BLaER1 treated with 17β-estradiol and CSF1 and Interleukin-3, amounts not matched to agents 10 nM and 100 nM (cell line): ENCODE measurements at regions not wholly inside any gene's neighbourhood (a gene's known extent, or its start where the extent isn't known, plus 50 kb on each side); places are given as distances from the start of the nearest gene placed in this dataset.

Source experiments
- H3K27ac ChIP-seq, 11 experiments: shearing (Covaris generic); formaldehyde crosslinking; 2 replicates each; pipeline ENCODE4 v1.8.1; 2022
- H3K27me3 ChIP-seq, 11 experiments: shearing (Covaris generic); formaldehyde crosslinking; 2 replicates each; pipeline ENCODE4 v1.8.1; 2022
- H3K36me3 ChIP-seq, 11 experiments: shearing (Covaris generic); formaldehyde crosslinking; 2 replicates each; pipeline ENCODE4 v1.8.1; 2022
- H3K4me1 ChIP-seq, 10 experiments: shearing (Covaris generic); formaldehyde crosslinking; 2 replicates each; pipeline ENCODE4 v1.8.1; 2022
- H3K4me2 ChIP-seq, 11 experiments: shearing (Covaris generic); formaldehyde crosslinking; 2 replicates each; pipeline ENCODE4 v1.8.1; 2022
- H3K4me3 ChIP-seq, 10 experiments: shearing (Covaris generic); formaldehyde crosslinking; 2 replicates each; pipeline ENCODE4 v1.8.1; 2022
- H3K9ac ChIP-seq, 11 experiments: shearing (Covaris generic); formaldehyde crosslinking; 2 replicates each; pipeline ENCODE4 v1.8.1; 2022
- H3K9me3 ChIP-seq, 11 experiments: shearing (Covaris generic); formaldehyde crosslinking; replicated peaks in 1 of 11; 2 replicates each; pipeline ENCODE4 v1.8.1; 2022
- H4K20me1 ChIP-seq, 11 experiments: shearing (Covaris generic); formaldehyde crosslinking; 2 replicates each; pipeline ENCODE4 v1.8.1; 2022
- Cebpa-rat ChIP-seq, 11 experiments: shearing (Covaris generic); IDR thresholded peaks; 2 replicates each; pipeline ENCODE4 v1.8.1; 2022

DNA sequence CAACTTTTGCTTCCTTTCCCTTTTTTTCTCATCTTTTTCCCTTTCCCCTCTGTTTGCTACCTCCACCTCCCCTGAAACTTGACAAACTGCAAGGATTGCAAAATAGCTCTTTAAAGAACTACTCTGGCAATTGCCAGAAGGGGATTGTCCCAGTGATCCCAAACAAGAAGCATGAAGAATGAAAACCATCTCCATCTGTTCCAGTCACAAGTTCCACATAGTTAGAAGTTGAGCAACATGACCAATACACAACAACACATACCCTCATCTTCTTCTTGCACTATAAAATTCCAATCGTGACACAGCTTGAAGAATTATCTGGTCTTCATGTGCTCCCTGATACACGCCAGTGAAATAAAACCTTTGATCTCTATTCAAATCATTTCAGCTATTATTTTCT, 93.7 kb upstream of the USP15 start:
- Histone ChIP-seq H3K9ac (no peak overlapping the region), H3K4me1 (no peaks in the 10 kb centered on the region), H3K9me3 (no peaks in the 10 kb centered on the region), H3K36me3 (no peaks in the 10 kb centered on the region), H3K27ac (no peak overlapping the region), H3K4me3 (no peak overlapping the region), H3K4me2 (no peak overlapping the region), H4K20me1 (no peaks in the 10 kb centered on the region), H3K27me3 (no peaks in the 10 kb centered on the region)
- TF ChIP-seq Cebpa-rat (IDR thresholded peaks at IDR 0.05): no peak

DNA sequence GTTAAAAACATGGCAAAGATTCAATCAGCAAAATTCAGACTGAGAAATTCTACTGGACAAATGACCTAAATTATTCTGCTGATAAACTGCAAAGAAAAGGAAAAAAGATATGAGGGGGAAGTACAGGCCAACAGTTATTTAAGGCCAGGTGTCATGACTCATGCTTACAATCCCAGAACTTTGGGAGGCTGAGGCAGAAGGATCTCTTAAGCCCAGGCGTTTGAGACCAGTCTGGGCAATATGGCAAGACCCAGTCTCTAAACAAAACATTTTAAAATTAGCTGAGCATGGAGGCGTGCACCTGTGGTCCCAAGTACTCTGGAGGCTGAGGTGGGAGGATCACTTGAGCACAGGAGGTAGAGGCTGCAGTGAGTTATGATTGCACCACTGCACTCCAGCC, 91.8 kb upstream of the USP15 start:
- H3K4me2 ChIP-seq: no peak overlapping the region
- H3K36me3 ChIP-seq: no peaks in the 10 kb centered on the region
- no peaks in the 10 kb centered on the region for H3K27me3 ChIP-seq
- H3K9me3 ChIP-seq: no peaks in the 10 kb centered on the region
- TF ChIP-seq Cebpa-rat (IDR thresholded peaks at IDR 0.05): no peak
- H3K9ac ChIP-seq: no peak overlapping the region
- H3K4me3 ChIP-seq: no peak overlapping the region
- H4K20me1 ChIP-seq: no peaks in the 10 kb centered on the region
- H3K4me1 ChIP-seq: no peaks in the 10 kb centered on the region
- H3K27ac ChIP-seq: no peak overlapping the region

DNA sequence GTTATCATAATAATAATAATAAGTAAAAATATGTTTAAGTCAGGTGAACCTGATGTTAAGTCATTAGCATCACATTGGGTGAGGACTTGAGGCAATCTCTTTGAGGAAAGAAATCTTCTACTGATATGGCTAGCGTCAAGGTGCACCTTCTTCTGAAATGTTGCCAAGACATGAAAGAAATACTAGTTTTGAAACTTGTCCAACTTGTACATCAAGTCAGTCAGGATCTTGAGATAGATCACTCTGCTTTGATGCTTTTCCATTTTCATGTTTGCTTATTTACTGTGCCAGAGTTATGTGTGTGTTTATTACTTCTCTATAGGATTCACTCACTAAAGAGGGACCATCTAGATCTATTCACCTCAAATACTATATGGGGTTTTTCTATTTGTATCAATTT, 90.0 kb upstream of the USP15 start:
- no peaks in the 10 kb centered on the region for H3K27me3 ChIP-seq
- no peaks in the 10 kb centered on the region for H3K9me3 ChIP-seq
- H3K27ac ChIP-seq: no peak overlapping the region
- no peak overlapping the region for H3K9ac ChIP-seq
- no peak overlapping the region for H3K4me3 ChIP-seq
- H4K20me1 ChIP-seq: no peaks in the 10 kb centered on the region
- H3K4me1 ChIP-seq: no peaks in the 10 kb centered on the region
- TF ChIP-seq Cebpa-rat (IDR thresholded peaks at IDR 0.05): no peak
- no peak overlapping the region for H3K4me2 ChIP-seq
- H3K36me3 ChIP-seq: no peaks in the 10 kb centered on the region

DNA sequence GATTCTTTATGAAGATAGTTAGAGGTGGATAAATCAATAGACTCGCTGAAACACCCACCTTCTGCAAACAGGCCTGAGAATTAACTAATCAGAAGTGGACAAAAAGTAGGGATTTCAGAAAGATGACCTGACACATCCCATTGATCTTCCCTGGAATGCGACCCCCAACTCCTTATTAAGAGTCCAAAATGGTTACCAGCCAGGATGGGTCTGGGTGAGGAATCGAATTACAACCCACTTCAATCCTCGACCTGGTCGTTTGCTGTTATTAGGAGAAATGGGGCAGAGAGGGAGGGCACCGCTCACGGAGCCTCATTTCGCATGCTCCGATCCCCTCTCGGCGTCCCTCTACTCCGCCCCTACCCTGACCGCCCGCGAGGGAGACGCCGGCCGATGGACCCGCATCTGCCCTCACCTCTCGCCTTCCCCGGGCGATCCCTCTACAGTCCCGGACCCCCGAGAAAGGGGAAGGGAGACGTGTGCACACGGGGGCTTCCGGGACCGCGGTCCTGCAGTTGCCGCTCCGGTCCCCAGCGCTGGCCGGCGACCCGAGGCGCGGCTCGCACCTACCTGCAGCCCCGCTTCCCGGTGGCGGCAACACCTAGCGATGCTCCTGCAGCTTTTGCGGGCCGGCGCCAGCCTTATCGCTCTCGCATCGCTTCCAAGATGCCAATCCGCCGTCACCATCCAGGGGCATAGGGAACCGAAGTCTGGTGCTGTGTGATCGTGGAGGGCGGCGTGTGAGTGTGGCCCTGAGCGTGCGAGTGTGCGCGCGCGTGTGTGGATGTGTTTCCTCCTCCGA, 69.3 kb upstream of the USP15 start:
- Histone ChIP-seq H3K9ac (no peak overlapping the region), H3K9me3 (peaks cover 15 to 23% (median 19%) of the 10 kb centered on the region in 11 experiments), H3K4me3 (peak overlapping the region in 2 of 10 experiments; percentile 47 to 67; a peak in 3 of 20 replicates), H3K27ac (no peak overlapping the region), H4K20me1 (no peaks in the 10 kb centered on the region), H3K4me2 (no peak overlapping the region), H3K27me3 (peaks cover 26 to 30% (median 27%) of the 10 kb centered on the region in 11 experiments), H3K4me1 (peaks cover 13 to 29% (median 15%) of the 10 kb centered on the region in 10 experiments), H3K36me3 (peaks cover 0 to 8% (median 0%) of the 10 kb centered on the region in 11 experiments; a peak in 2 of 22 replicates)
- no peak for TF ChIP-seq Cebpa-rat (IDR thresholded peaks at IDR 0.05)

DNA sequence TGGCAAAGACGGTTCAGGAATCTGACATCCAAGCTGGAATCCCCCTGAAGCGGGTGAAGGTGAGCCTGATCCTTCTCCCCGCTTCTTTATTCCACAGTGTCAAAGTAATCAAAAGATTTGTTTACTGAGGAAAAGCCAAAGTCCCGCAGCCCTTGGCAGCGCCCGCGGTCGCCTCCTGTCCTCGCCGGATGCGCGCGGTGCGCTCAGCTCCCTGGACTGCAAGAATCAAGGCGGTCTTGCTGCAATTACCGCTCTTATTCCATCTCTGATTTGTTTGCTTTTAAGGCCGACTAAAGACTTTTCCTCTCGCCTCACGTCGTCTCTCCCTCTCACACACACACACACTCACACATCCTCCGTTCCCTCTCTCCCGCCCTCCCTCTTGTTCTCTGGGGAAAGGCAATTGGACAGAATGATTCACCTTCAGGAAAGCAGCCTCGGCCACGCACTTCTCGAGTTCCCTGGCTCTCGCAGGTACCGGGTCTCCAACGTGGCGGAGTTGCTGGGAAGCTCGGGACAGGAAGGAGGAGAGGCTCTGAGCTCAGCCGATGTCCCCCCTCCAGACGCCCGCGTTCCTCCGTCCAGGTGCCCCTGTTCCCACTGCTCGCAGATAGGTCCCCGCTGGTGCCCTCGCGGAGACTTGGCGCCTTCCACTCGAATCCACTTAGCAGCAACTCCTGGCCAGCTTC, 68.6 kb upstream of the USP15 start:
- Histone ChIP-seq H3K4me1 (peaks cover 21 to 36% (median 23%) of the 10 kb centered on the region in 10 experiments), H4K20me1 (no peaks in the 10 kb centered on the region), H3K27me3 (peaks cover 26 to 30% (median 27%) of the 10 kb centered on the region in 11 experiments), H3K27ac (no peak overlapping the region), H3K9me3 (peaks cover 15 to 23% (median 19%) of the 10 kb centered on the region in 11 experiments), H3K9ac (peak overlapping the region in 6 of 11 experiments; percentile 22 to 52 (median 48); a peak in 8 of 22 replicates), H3K4me2 (peak overlapping the region; percentile 77 to 93 (median 85)), H3K36me3 (peaks cover 0 to 8% (median 0%) of the 10 kb centered on the region in 11 experiments; a peak in 2 of 22 replicates), H3K4me3 (peak overlapping the region; percentile 47 to 67 (median 54))
- TF ChIP-seq Cebpa-rat (IDR thresholded peaks at IDR 0.05): no peak

DNA sequence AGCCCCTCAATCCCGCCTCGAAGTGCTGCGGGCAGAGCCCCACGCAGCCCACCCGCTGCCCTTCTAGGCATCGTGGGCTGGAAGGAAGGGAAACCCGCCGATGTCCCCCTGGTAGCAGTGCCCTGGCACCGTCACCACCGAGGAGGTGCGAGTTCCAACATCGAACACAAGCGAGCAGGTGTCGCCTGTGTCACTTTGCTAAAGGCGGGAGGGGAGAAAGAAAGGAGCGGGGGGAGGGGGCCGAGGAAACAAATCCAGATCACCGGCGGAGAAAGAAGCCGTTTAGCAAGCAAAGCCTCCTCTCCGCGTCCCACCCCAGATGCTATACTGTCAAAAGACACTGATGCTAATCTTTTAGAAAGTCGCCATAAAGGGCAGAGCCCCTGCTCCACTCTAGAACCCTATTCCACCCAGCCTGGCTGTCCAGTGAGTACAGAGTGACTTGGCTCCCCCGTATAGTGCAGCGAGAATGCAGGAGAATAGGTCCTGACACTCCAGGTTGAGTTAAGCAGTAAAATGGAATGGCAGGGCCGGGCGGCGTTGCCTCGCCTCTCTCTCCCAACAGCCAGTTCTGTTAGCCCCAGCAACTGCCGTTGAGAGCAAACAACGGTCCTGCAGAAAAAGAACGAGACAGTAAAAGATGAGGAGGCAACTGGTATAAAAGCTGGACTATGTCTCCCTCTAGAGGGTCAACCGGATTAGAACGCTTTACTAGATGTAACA, 67.9 kb upstream of the USP15 start:
- Histone ChIP-seq H3K36me3 (peaks cover 0 to 8% (median 0%) of the 10 kb centered on the region in 11 experiments; a peak in 2 of 22 replicates), H3K4me3 (peak overlapping the region; percentile 47 to 67 (median 54))
- no peak for TF ChIP-seq Cebpa-rat (IDR thresholded peaks at IDR 0.05)

DNA sequence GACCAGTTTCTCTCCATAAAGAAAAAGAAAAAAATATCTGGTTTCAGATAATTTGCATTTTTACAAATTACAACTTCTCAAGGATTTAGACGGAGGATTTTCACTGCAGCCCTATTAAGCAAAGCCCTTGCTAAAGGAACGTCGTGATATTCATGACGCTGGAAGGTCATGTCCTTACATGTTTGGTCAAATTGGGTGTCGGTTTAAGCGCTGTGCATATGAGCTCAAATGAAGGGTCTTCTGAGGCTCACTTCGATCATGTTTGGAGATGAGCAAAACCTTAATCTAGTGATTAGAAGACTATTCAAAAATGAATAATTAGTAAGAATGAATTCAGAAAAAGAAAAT, 67.3 kb upstream of the USP15 start:
- Histone ChIP-seq H4K20me1 (no peaks in the 10 kb centered on the region), H3K4me2 (peak overlapping the region in 8 of 11 experiments; percentile 77 to 93 (median 85); a peak in 12 of 22 replicates), H3K36me3 (peaks cover 0 to 8% (median 0%) of the 10 kb centered on the region in 11 experiments; a peak in 2 of 22 replicates), H3K9me3 (peaks cover 27 to 35% (median 30%) of the 10 kb centered on the region in 11 experiments), H3K27ac (no peak overlapping the region), H3K9ac (no peak overlapping the region), H3K27me3 (peaks cover 26 to 30% (median 27%) of the 10 kb centered on the region in 11 experiments), H3K4me3 (peak overlapping the region in 1 of 10 experiments; percentile 60; a peak in 3 of 20 replicates), H3K4me1 (peaks cover 24 to 41% (median 27%) of the 10 kb centered on the region in 10 experiments)
- TF ChIP-seq Cebpa-rat (IDR thresholded peaks at IDR 0.05): no peak

More for the DNA sequence above, 67.9 kb upstream of the USP15 start:
- Histone ChIP-seq H3K27ac (peak overlapping the region in 1 of 11 experiments; percentile 41; a peak in 1 of 22 replicates), H3K4me2 (peak overlapping the region; percentile 77 to 93 (median 85)), H3K9ac (peak overlapping the region in 9 of 11 experiments; percentile 10 to 56 (median 45); a peak in 11 of 22 replicates), H3K9me3 (peaks cover 22 to 30% (median 25%) of the 10 kb centered on the region in 11 experiments), H3K4me1 (peaks cover 24 to 41% (median 27%) of the 10 kb centered on the region in 10 experiments), H4K20me1 (no peaks in the 10 kb centered on the region), H3K27me3 (peaks cover 26 to 30% (median 27%) of the 10 kb centered on the region in 11 experiments)

DNA sequence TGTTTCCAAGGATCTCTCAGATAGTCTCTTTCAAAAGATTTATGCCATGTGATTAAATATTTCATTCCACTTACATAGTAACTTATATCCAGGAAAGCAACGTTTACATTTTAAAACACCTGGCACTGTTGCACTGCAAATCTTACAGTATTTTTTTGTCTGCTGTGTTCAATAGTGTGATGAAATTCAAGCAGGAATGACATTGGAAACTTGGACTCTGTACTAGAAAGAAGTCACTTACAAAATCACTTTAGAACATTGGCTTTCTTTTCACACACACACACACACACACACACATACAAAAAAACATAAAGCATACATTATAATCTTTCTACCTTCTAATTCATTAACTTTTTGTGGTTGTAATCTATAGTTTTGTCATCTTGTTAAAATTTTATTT, 66.2 kb upstream of the USP15 start:
- no peak for TF ChIP-seq Cebpa-rat (IDR thresholded peaks at IDR 0.05)
- no peak overlapping the region for H3K27ac ChIP-seq
- peaks cover 26 to 41% (median 33%) of the 10 kb centered on the region in 10 experiments for H3K4me1 ChIP-seq
- H4K20me1 ChIP-seq: no peaks in the 10 kb centered on the region
- peaks cover 0 to 8% (median 0%) of the 10 kb centered on the region in 11 experiments; a peak in 2 of 22 replicates for H3K36me3 ChIP-seq
- H3K9me3 ChIP-seq: peaks cover 34 to 47% (median 40%) of the 10 kb centered on the region in 11 experiments
- no peak overlapping the region for H3K4me3 ChIP-seq
- H3K4me2 ChIP-seq: no peak overlapping the region
- peaks cover 26 to 30% (median 27%) of the 10 kb centered on the region in 11 experiments for H3K27me3 ChIP-seq
- H3K9ac ChIP-seq: no peak overlapping the region
